Osteocyte (in vitro differentiated cells): ENCODE measurements at regions not wholly inside any gene's neighbourhood (a gene's known extent, or its start where the extent isn't known, plus 50 kb on each side); places are given as distances from the start of the nearest gene placed in this dataset.

ENCODE experiments used
- DNase-seq: peaks from one replicate; pipeline ENCODE4 v3.0.0; 2021; ENCODE audit warnings: mixed read lengths; ENCODE audit not compliant: unreplicated experiment; ENCODE audit errors: extremely low spot score
- H3K27ac Mint-ChIP-seq: one replicate; pipeline ENCODE4 v1.8.0; 2021; ENCODE audit warnings: mild to moderate bottlenecking, mixed read lengths; ENCODE audit not compliant: unreplicated experiment
- H3K27me3 Mint-ChIP-seq: one replicate; pipeline ENCODE4 v1.8.0; 2021; ENCODE audit warnings: mixed read lengths; ENCODE audit not compliant: unreplicated experiment
- H3K36me3 Mint-ChIP-seq: one replicate; pipeline ENCODE4 v1.8.0; 2021; ENCODE audit warnings: mixed read lengths; ENCODE audit not compliant: unreplicated experiment
- H3K4me1 Mint-ChIP-seq: one replicate; pipeline ENCODE4 v1.8.0; 2021; ENCODE audit warnings: mixed read lengths; ENCODE audit not compliant: unreplicated experiment
- H3K4me3 Mint-ChIP-seq: one replicate; pipeline ENCODE4 v1.8.0; 2021; ENCODE audit warnings: mild to moderate bottlenecking, moderate library complexity, mixed read lengths; ENCODE audit not compliant: unreplicated experiment
- H3K9me3 Mint-ChIP-seq: one replicate; pipeline ENCODE4 v1.8.0; 2021; ENCODE audit warnings: mixed read lengths; ENCODE audit not compliant: unreplicated experiment
- TF ChIP-seq, protein P1 (sequence below): fragments of 200-600 bp; sonication (generic); IDR thresholded peaks from 2 replicates; pipeline ENCODE4 v1.5.0; 2021; ENCODE audit warnings: antibody characterized with exemption, mild to moderate bottlenecking, moderate library complexity

DNA sequence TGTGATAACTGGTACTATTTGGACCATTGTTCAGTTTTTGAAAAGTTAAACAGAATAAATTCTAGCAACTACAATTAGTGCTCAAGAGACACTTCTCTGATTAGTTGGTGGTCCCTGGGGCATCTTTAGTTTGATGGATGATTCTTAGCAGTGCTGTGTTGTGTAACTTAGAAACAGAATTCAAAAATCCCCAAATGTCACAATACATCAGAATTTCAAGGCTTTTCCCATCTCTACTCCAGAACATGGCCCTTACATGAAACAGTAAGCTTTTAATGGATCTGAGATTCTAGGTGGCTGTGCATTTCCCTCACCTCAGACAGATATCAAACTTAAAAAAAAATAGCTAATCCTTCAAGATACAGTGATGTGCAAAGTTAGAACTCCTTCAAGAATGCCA, 104.4 kb upstream of the CXCL13 start:
- TF ChIP-seq, protein P1, sequence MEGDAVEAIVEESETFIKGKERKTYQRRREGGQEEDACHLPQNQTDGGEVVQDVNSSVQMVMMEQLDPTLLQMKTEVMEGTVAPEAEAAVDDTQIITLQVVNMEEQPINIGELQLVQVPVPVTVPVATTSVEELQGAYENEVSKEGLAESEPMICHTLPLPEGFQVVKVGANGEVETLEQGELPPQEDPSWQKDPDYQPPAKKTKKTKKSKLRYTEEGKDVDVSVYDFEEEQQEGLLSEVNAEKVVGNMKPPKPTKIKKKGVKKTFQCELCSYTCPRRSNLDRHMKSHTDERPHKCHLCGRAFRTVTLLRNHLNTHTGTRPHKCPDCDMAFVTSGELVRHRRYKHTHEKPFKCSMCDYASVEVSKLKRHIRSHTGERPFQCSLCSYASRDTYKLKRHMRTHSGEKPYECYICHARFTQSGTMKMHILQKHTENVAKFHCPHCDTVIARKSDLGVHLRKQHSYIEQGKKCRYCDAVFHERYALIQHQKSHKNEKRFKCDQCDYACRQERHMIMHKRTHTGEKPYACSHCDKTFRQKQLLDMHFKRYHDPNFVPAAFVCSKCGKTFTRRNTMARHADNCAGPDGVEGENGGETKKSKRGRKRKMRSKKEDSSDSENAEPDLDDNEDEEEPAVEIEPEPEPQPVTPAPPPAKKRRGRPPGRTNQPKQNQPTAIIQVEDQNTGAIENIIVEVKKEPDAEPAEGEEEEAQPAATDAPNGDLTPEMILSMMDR = no peak
- Mint-ChIP-seq H3K27me3 (peaks cover 3% of the 10 kb centered on the region), H3K4me3 (no peak overlapping the region), H3K9me3 (no peaks in the 10 kb centered on the region), H3K4me1 (no peaks in the 10 kb centered on the region), H3K36me3 (no peaks in the 10 kb centered on the region), H3K27ac (no peak overlapping the region)
- no peak for DNase-seq

DNA sequence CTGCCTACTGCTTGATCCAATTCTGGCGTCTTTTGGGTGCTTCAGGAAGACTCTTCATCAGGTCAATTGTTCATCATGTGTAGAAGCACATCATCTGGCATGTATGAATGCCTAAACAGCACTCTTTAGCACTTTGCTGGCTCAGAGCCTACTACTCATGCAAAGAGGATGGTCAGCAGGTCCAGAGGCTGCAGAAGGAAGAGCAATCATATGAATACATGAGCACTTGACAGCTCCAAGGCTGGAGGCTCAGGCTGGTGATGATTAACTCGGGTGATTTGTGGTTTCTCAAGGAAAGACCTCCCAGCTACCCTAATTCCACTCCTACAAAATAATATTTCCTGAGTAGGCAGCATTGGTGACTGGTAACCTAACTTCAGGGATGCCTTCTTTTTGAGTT, 103.8 kb upstream of the CXCL13 start:
- no peaks in the 10 kb centered on the region for H3K9me3 Mint-ChIP-seq
- H3K36me3 Mint-ChIP-seq = no peaks in the 10 kb centered on the region
- TF ChIP-seq, protein P1 = no peak
- peaks cover 3% of the 10 kb centered on the region for H3K27me3 Mint-ChIP-seq
- no peak overlapping the region for H3K4me3 Mint-ChIP-seq
- H3K4me1 Mint-ChIP-seq = no peaks in the 10 kb centered on the region
- H3K27ac Mint-ChIP-seq = no peak overlapping the region
- DNase-seq = no peak

DNA sequence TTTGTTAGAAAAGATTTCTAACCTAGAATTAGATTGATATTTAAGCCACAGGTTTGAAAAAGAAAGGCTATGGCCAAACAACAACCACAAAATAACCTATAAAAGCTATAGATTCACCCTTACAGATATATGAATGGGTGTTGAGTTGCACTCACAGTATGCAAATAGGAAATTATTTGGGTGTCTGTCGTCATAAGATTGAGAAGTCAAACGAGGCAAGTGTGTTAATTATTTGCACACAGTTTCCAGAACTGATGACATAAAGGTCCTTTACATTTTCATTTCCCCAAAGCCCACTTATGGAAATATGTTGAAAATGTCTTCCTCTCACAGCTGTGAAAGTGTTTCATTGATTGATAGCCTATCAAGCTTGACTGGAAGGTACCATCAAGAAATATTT, 101.2 kb upstream of the CXCL13 start:
- TF ChIP-seq, protein P1 = no peak
- Mint-ChIP-seq H3K36me3 (no peaks in the 10 kb centered on the region), H3K27me3 (peaks cover 3% of the 10 kb centered on the region), H3K4me3 (no peak overlapping the region), H3K9me3 (no peaks in the 10 kb centered on the region), H3K27ac (no peak overlapping the region), H3K4me1 (no peaks in the 10 kb centered on the region)
- no peak for DNase-seq

DNA sequence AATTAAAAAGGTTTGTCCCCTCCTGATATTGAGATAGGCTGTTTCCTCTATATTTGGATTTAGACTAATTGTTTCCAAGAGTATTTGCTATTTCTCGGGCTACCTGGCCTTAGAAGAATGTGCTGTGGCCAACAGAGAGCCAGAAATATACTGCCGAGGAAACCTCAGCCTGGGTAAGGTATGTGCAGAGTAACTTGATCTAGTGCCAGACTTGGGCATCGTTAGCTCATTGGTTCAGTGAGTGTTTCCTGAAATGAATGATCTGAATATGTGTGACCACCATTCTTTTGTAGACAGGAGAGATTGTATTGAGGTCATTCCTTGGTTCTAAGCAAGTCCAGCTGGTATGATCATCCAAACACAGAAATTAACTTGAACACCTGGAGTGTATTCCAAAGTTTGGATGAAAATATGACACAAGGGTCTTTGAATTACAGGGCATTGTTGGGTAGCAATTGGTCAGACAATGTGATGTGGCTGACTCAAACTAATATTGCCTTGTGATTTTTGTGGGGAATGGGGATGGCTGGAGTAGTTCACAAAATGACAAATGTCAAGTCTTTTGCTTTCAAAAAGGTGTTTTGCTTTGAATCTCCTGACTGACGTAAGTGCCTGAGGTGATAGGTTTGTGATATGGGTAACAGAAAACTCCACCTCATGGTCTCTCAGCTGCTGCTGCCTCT, 100.2 kb upstream of the CXCL13 start:
- Mint-ChIP-seq H3K27me3 (peaks cover 3% of the 10 kb centered on the region), H3K27ac (no peak overlapping the region), H3K4me1 (no peaks in the 10 kb centered on the region), H3K4me3 (no peak overlapping the region), H3K9me3 (no peaks in the 10 kb centered on the region), H3K36me3 (no peaks in the 10 kb centered on the region)
- TF ChIP-seq, protein P1 = no peak
- DNase-seq = no peak

DNA sequence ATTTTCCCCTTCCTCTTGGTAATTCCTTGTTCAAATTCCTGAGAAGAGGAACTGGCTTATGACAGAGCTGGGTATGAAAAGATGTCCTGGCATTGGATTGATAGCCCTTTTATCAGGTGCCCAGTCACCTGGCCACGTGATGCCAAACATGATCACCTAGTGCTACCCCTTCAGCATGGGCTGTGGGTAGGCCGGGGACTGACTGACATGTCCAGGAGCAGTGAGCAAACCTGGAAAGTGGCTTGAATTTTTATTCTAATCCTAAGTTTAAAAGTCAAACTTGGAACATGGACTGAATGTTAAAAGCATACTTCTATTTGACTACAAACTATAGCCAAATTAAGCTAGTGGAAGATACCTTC, 99.7 kb upstream of the CXCL13 start:
- Mint-ChIP-seq H3K4me1 (no peaks in the 10 kb centered on the region), H3K27me3 (peaks cover 3% of the 10 kb centered on the region), H3K4me3 (no peak overlapping the region), H3K36me3 (no peaks in the 10 kb centered on the region), H3K9me3 (no peaks in the 10 kb centered on the region), H3K27ac (no peak overlapping the region)
- DNase-seq = no peak
- TF ChIP-seq, protein P1 = no peak
